ENCODE measurements at regions not wholly inside any gene's neighbourhood (a gene's known extent, or its start where the extent isn't known, plus 50 kb on each side); places are given as distances from the start of the nearest gene placed in this dataset.

DNA sequence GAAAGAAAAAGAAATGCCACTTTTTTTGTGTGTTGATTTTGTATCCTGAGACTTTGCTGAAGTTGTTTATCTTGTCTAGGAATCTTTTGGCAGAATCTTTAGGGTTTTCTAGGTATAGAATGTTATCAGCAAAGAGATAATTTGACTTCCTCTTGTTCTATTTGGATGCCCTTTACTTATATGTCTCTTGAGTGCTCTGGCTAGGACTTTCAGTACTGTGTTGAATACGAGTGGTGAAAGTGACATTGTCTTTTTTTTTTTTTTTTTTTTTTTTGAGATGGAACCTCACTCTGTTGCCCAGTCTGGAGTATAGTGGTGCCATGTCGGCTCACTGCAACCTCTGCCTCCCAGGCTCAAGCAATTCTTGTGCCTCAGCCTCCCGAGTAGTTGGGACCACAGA is 64.7 kb upstream of the NPHP3 start:
- TF ChIP-seq ZNF121 (CRISPR knock-in tag; conservative IDR thresholded peaks at IDR 0.05) = no peak
- no peak for TF ChIP-seq HMG20B (CRISPR knock-in tag; IDR thresholded peaks at IDR 0.05)
- TF ChIP-seq, protein P1, sequence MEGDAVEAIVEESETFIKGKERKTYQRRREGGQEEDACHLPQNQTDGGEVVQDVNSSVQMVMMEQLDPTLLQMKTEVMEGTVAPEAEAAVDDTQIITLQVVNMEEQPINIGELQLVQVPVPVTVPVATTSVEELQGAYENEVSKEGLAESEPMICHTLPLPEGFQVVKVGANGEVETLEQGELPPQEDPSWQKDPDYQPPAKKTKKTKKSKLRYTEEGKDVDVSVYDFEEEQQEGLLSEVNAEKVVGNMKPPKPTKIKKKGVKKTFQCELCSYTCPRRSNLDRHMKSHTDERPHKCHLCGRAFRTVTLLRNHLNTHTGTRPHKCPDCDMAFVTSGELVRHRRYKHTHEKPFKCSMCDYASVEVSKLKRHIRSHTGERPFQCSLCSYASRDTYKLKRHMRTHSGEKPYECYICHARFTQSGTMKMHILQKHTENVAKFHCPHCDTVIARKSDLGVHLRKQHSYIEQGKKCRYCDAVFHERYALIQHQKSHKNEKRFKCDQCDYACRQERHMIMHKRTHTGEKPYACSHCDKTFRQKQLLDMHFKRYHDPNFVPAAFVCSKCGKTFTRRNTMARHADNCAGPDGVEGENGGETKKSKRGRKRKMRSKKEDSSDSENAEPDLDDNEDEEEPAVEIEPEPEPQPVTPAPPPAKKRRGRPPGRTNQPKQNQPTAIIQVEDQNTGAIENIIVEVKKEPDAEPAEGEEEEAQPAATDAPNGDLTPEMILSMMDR (IDR thresholded peaks at IDR 0.05 in 2 of 3, conservative IDR thresholded peaks at IDR 0.05 in 1 of 3; ENCODE audit: insufficient read depth in 2 of 3, low read depth in 1 of 3, low read length in 3 of 3) = no peak
